ENCODE measurements at regions not wholly inside any gene's neighbourhood (a gene's known extent, or its start where the extent isn't known, plus 50 kb on each side); places are given as distances from the start of the nearest gene placed in this dataset.
"Not testable (repeated sequence)": the region's sequence is repeated elsewhere in the genome, so short reads cannot be mapped to it uniquely, and the experiment has no call there.

DNA sequence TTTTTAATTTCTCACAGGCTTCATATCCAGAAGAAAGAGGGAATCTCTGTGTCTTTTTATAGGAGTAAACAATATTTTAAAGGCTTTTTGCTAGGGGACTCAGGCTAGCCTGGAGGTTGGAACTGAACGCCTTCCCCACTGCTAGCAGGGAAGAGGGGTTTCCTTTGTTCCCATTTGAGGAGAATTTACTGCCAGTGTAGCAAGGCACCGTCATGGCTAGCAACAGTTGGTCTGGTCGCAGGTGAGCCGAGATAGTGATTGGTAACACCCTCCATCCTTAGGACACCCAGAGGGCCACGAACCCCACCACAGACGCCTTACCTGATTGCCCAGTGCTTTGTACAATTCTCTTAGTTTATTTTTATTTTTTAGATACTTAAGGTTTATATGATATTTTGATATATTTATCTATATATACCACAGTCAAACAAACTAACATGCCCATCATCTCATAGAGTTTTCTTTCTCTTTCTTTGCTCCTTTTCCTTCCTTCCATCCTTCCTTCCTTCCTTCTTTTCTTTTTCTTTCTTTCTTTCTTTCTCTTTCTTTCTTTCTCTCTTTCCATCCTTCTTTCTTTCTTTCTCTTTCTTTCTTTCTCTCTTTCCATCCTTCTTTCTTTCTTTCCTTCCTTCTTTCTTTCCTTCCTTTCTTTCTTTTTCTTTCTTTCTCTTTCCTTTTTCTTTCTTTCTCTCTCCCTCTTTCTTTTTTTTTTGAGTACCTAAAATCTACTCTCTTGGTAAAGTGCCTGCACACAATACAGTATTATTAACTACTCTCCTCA, 219.0 kb upstream of the AKR1E2 start:
- WGBS (ENCODE audit: insufficient coverage) = no CpG with 5 or more reads among the region's 6 CpGs
- H3K36me3 ChIP-seq (ENCODE audit: control insufficient read depth, insufficient read depth, low read length) = no peaks in the 10 kb centered on the region
- H3K4me3 ChIP-seq (ENCODE audit: low read depth, low read length) = no peak overlapping the region
- no peak overlapping the region for H3K27ac ChIP-seq (ENCODE audit: low read depth, low read length)
- DNase-seq (ENCODE audit: low read depth in 4 of 6, low spot score in 6 of 6) = no peak
- no peaks in the 10 kb centered on the region for H3K9me3 ChIP-seq (ENCODE audit: control insufficient read depth, insufficient read depth, low read length)
- no peaks in the 10 kb centered on the region for H3K27me3 ChIP-seq (ENCODE audit: control insufficient read depth, insufficient read depth, low read length)
- no peaks in the 10 kb centered on the region for H3K4me1 ChIP-seq (ENCODE audit: control insufficient read depth, insufficient read depth, low read length)

DNA sequence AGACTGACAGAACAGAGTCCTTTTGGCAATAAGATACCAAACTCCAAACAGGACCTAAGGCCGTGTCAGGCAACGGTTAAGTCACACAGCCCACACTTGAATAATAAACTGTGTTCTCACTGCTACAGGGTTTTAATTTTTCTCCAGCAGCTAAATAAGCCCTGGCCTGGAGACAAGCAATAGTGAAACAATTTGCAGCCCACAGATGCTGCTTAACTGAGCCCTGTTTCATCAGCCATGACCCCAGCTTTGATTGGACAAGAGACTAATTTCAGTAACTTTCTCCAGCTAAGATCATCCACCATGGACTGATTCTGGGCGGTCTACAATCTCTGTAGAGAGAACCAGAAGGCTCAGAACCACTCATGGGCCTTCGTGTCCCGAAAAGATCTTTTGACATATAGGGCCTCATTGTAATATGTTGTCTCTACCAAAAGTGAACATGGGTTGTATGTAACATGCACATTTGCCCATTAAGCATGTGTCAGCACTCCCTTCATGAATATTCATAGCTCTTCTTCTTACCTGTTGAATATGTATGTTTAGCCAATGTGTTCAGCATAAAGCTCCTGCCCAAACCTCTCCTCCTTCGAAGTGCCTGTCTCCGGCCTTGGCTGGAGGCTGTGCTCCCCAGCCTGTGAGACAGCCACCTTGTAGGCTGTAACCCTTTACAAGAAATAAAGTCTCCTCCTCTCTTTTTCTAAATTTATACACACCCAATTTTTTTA, 223.1 kb upstream of the AKR1E2 start:
- DNase-seq (ENCODE audit: low read depth in 4 of 6, low spot score in 6 of 6) = no peak
- WGBS (ENCODE audit: insufficient coverage) = 88% methylated on average over 3 of the region's 7 CpGs
- H3K36me3 ChIP-seq (ENCODE audit: control insufficient read depth, insufficient read depth, low read length) = no peaks in the 10 kb centered on the region
- H3K4me1 ChIP-seq (ENCODE audit: control insufficient read depth, insufficient read depth, low read length) = no peaks in the 10 kb centered on the region
- no peak overlapping the region for H3K27ac ChIP-seq (ENCODE audit: low read depth, low read length)
- no peak overlapping the region for H3K4me3 ChIP-seq (ENCODE audit: low read depth, low read length)
- no peaks in the 10 kb centered on the region for H3K9me3 ChIP-seq (ENCODE audit: control insufficient read depth, insufficient read depth, low read length)
- no peaks in the 10 kb centered on the region for H3K27me3 ChIP-seq (ENCODE audit: control insufficient read depth, insufficient read depth, low read length)

GRCh38 chr10:4599471-4599870, 226.5 kb upstream of the AKR1E2 start:
- Histone ChIP-seq H3K27ac (ENCODE audit: low read depth, low read length) (no peak overlapping the region), H3K27me3 (ENCODE audit: control insufficient read depth, insufficient read depth, low read length) (no peaks in the 10 kb centered on the region), H3K4me1 (ENCODE audit: control insufficient read depth, insufficient read depth, low read length) (no peaks in the 10 kb centered on the region), H3K9me3 (ENCODE audit: control insufficient read depth, insufficient read depth, low read length) (no peaks in the 10 kb centered on the region), H3K36me3 (ENCODE audit: control insufficient read depth, insufficient read depth, low read length) (no peaks in the 10 kb centered on the region), H3K4me3 (ENCODE audit: low read depth, low read length) (no peak overlapping the region)
- WGBS (ENCODE audit: insufficient coverage) = no CpG with 5 or more reads among the region's 2 CpGs
- DNase-seq (ENCODE audit: low read depth in 4 of 6, low spot score in 6 of 6) = peak in 1 of 6 donors; percentile 67

GRCh38 chr10:4597898-4598297, 228.1 kb upstream of the AKR1E2 start:
- not testable (repeated sequence) for DNase-seq (ENCODE audit: low read depth in 4 of 6, low spot score in 6 of 6); H3K9me3 ChIP-seq (ENCODE audit: control insufficient read depth, insufficient read depth, low read length); H3K27ac ChIP-seq (ENCODE audit: low read depth, low read length); H3K27me3 ChIP-seq (ENCODE audit: control insufficient read depth, insufficient read depth, low read length); H3K4me3 ChIP-seq (ENCODE audit: low read depth, low read length); H3K4me1 ChIP-seq (ENCODE audit: control insufficient read depth, insufficient read depth, low read length); H3K36me3 ChIP-seq (ENCODE audit: control insufficient read depth, insufficient read depth, low read length)
- no CpG with 5 or more reads among the region's 2 CpGs for WGBS (ENCODE audit: insufficient coverage)

- Histone ChIP-seq H3K4me3 (ENCODE audit: low read depth, low read length) (no peak overlapping the region), H3K4me1 (ENCODE audit: control insufficient read depth, insufficient read depth, low read length) (no peaks in the 10 kb centered on the region), H3K36me3 (ENCODE audit: control insufficient read depth, insufficient read depth, low read length) (no peaks in the 10 kb centered on the region), H3K9me3 (ENCODE audit: control insufficient read depth, insufficient read depth, low read length) (no peaks in the 10 kb centered on the region), H3K27ac (ENCODE audit: low read depth, low read length) (no peak overlapping the region), H3K27me3 (ENCODE audit: control insufficient read depth, insufficient read depth, low read length) (no peaks in the 10 kb centered on the region)
- WGBS (ENCODE audit: insufficient coverage) = no CpG with 5 or more reads among the region's 1 CpG
- DNase-seq (ENCODE audit: low read depth in 4 of 6, low spot score in 6 of 6) = no peak
These were observed 229.1 kb upstream of the AKR1E2 start for GRCh38 chr10:4596951-4597350.

- WGBS (ENCODE audit: insufficient coverage) = no CpG with 5 or more reads among the region's 4 CpGs
- Histone ChIP-seq H3K9me3 (ENCODE audit: control insufficient read depth, insufficient read depth, low read length) (no peaks in the 10 kb centered on the region), H3K4me1 (ENCODE audit: control insufficient read depth, insufficient read depth, low read length) (no peaks in the 10 kb centered on the region), H3K36me3 (ENCODE audit: control insufficient read depth, insufficient read depth, low read length) (no peaks in the 10 kb centered on the region), H3K27me3 (ENCODE audit: control insufficient read depth, insufficient read depth, low read length) (no peaks in the 10 kb centered on the region), H3K4me3 (ENCODE audit: low read depth, low read length) (no peak overlapping the region), H3K27ac (ENCODE audit: low read depth, low read length) (no peak overlapping the region)
- no peak for DNase-seq (ENCODE audit: low read depth in 4 of 6, low spot score in 6 of 6)
These were observed 230.2 kb upstream of the AKR1E2 start for GRCh38 chr10:4595719-4596319.

DNA sequence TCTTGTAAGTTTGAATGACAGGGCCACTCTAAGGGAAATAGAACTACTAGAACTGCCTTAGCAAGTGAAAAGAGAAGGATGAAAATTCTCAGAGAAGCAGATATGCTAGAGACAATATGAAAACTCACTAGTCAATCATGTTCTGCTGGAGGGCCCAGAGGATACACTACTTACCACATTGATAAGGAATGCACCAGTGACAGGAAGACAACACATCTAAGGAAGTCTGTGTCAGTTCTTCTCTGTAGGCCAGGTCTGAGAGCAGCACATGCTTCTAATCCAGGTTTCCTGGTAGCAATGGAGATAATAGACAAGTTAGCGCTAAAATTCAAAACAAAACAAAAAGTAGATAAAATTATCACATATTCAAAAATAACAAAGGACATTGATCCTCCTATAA, 235.2 kb upstream of the AKR1E2 start:
- Histone ChIP-seq H3K4me3 (ENCODE audit: low read depth, low read length) (no peak overlapping the region), H3K36me3 (ENCODE audit: control insufficient read depth, insufficient read depth, low read length) (no peaks in the 10 kb centered on the region), H3K9me3 (ENCODE audit: control insufficient read depth, insufficient read depth, low read length) (no peaks in the 10 kb centered on the region), H3K4me1 (ENCODE audit: control insufficient read depth, insufficient read depth, low read length) (no peaks in the 10 kb centered on the region), H3K27ac (ENCODE audit: low read depth, low read length) (no peak overlapping the region), H3K27me3 (ENCODE audit: control insufficient read depth, insufficient read depth, low read length) (no peaks in the 10 kb centered on the region)
- DNase-seq (ENCODE audit: low read depth in 4 of 6, low spot score in 6 of 6) = no peak
- no CpG with 5 or more reads among the region's 1 CpG for WGBS (ENCODE audit: insufficient coverage)

- no peaks in the 10 kb centered on the region for H3K4me1 ChIP-seq (ENCODE audit: control insufficient read depth, insufficient read depth, low read length)
- DNase-seq (ENCODE audit: low read depth in 4 of 6, low spot score in 6 of 6) = no peak
- no peaks in the 10 kb centered on the region for H3K27me3 ChIP-seq (ENCODE audit: control insufficient read depth, insufficient read depth, low read length)
- no peak overlapping the region for H3K27ac ChIP-seq (ENCODE audit: low read depth, low read length)
- no peaks in the 10 kb centered on the region for H3K36me3 ChIP-seq (ENCODE audit: control insufficient read depth, insufficient read depth, low read length)
- H3K4me3 ChIP-seq (ENCODE audit: low read depth, low read length) = no peak overlapping the region
- no peaks in the 10 kb centered on the region for H3K9me3 ChIP-seq (ENCODE audit: control insufficient read depth, insufficient read depth, low read length)
- WGBS (ENCODE audit: insufficient coverage) = no CpG with 5 or more reads among the region's 3 CpGs
These were observed 237.2 kb upstream of the AKR1E2 start for GRCh38 chr10:4588824-4589223.

DNA sequence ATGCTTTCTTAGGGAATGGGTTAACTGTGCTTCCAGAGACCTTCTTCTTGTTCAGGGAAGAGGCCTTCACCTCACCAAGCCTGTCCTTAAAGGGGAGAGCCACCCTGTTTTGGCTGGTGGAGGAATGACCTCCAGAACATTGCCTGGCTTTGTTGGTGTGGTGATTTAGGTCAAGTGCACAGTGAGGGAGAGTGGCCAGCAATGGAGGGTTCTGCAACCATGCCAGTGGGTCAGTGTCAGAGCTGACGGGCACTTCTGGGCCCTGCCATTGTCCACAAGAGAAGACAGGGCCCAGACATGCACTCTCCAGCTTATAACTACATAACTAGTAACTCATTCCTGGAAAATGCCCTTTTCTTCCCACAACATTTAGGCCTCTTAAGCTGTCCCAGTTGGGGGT, 238.5 kb upstream of the AKR1E2 start:
- Histone ChIP-seq H3K4me3 (ENCODE audit: low read depth, low read length) (no peak overlapping the region), H3K27ac (ENCODE audit: low read depth, low read length) (no peak overlapping the region), H3K4me1 (ENCODE audit: control insufficient read depth, insufficient read depth, low read length) (no peaks in the 10 kb centered on the region), H3K36me3 (ENCODE audit: control insufficient read depth, insufficient read depth, low read length) (no peaks in the 10 kb centered on the region), H3K27me3 (ENCODE audit: control insufficient read depth, insufficient read depth, low read length) (no peaks in the 10 kb centered on the region), H3K9me3 (ENCODE audit: control insufficient read depth, insufficient read depth, low read length) (no peaks in the 10 kb centered on the region)
- no peak for DNase-seq (ENCODE audit: low read depth in 4 of 6, low spot score in 6 of 6)
- 86% methylated on average over 1 of the region's 1 CpG for WGBS (ENCODE audit: insufficient coverage)
